GM12891 (cell line): ENCODE measurements at regions not wholly inside any gene's neighbourhood (a gene's known extent, or its start where the extent isn't known, plus 50 kb on each side); places are given as distances from the start of the nearest gene placed in this dataset.

Experiments
- PAX5 ChIP-seq: IDR thresholded peaks from 2 replicates; pipeline ENCODE4 v1.6.1; 2011; ENCODE audit warnings: low read length, moderate library complexity, mild to moderate bottlenecking; ENCODE audit not compliant: insufficient read depth, severe bottlenecking
- POLR2A ChIP-seq: IDR thresholded peaks from 2 replicates; pipeline ENCODE4 v1.6.1; 2011; ENCODE audit warnings: low read depth, low read length, control low read depth
- POLR2AphosphoS5 ChIP-seq: IDR thresholded peaks from 2 replicates; pipeline ENCODE4 v1.6.1; 2011; ENCODE audit warnings: low read depth, low read length, control low read depth
- TAF1 ChIP-seq: IDR thresholded peaks from 2 replicates; pipeline ENCODE4 v1.6.1; 2011; ENCODE audit warnings: low read depth, low read length, control low read depth

DNA sequence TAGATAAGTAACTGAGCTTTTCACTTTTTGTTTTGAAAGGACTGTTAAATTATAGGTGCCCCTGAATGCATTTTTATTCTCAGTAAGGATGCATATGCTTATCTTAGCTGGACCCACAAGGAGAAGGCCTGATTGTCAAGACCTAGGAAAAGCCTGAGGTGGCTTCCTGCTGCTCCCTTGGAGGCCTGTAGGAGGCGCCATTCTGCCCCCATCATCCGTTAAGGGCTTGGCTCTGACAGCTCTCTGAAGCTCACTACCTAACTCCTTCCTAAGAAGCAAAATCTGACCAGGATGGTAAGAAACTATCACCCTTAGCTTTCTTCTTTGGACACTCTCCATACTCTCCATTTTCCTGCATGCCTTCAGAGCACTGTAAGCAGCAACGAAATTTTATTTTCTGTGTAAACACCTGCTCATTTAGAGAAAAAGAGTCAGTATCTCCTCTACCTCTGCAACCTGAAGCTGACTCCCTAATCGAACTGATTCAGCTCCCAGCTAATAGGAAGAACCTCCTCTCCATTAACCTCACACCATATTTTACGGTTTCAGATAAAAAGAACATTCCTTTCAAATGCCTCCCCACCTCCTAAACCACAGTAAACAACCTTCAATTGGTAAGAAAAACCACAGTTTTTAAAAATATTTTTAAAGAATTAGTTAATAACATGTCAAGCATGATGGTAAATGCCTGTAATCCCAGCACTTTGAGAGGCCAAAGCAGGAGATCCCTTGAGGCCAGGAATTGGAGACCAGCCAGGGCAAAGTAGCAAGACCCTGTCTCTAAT, 73.4 kb upstream of the EDNRA start:
- no peak for TF ChIP-seq TAF1
- TF ChIP-seq POLR2AphosphoS5: no peak
- no peak for TF ChIP-seq POLR2A
- no peak for TF ChIP-seq PAX5
